COR-L47 (cell line): ENCODE measurements at regions not wholly inside any gene's neighbourhood (a gene's known extent, or its start where the extent isn't known, plus 50 kb on each side); places are given as distances from the start of the nearest gene placed in this dataset.

Experiments
- DNase-seq: peaks from one replicate; lab custom pipeline; 2025; lab: John Stamatoyannopoulos, UW

DNA sequence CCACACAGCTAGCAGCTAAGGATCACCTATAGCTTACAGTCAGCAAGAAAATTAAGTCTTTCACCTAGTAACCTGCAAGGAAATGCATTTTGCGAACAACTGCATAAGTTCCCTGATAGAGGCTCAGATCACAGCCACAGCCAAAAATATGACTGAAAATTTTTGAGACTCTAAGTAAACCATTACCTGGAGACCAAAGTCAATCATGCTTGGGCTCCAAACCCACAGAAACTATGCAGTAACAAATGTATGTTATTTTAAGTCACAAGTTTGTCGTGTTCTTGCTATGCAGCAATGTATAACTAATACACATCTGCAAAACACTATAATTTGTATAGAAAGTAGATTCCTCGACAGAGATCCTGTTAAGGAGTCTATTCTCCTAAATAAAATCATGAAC lies 1025.7 kb upstream of the RAG2 start:
- DNase-seq = no peak

DNA sequence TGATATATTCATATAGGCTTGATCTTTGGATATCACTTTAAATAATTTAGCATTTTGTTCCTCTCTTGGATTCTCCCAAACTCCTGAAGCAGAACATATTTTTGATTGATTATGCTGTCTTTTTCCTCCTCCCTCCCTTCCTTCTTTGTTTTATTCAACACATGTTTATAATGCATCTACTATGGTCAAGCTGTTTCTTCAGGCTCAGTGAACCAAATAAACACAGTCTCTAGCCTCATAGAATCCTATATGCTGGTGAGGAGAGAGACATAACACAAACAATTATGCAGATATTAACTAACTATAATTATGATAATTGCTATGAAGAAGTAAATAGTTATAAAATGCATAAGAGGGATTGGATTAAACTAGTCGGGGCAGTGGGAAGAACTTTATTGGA lies 1023.6 kb upstream of the RAG2 start:
- DNase-seq = no peak

DNA sequence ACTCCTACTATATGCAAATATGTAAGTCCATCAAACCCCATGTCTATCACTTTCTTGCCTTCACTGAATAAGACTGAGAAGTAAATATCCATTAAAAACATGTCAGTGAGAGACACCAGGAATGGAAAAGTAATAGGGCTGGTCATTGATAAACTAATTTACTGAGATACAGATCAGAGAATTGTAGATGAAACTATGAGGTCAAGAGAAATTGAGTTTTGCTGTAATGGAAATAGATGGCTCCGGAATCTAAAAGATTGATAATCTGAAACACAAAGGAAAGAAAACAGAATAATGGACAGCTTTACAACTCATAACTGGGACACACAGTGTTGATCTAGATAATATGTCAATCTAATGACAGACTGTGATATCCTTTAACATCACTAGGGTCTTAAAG lies 1018.3 kb upstream of the RAG2 start:
- no peak for DNase-seq

DNA sequence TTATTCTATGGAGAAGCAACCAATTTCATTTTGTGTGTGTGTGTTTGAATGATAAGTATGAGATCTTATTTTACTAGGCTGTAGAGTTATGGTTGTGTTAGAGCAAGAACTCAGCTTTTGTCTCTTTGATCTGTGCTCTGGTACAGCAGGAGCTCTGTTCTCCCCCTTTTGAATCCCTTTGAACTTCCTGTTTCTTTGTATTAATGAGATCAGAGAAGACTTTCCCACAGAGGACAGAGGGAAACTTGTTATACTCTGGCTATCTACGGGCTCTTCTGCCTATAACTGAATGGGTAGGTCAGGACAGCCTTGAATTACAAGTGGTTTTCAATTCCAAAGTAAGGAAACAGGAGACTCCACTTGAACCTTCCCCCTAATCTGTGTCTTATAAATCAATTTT lies 1015.0 kb upstream of the RAG2 start:
- DNase-seq = no peak

DNA sequence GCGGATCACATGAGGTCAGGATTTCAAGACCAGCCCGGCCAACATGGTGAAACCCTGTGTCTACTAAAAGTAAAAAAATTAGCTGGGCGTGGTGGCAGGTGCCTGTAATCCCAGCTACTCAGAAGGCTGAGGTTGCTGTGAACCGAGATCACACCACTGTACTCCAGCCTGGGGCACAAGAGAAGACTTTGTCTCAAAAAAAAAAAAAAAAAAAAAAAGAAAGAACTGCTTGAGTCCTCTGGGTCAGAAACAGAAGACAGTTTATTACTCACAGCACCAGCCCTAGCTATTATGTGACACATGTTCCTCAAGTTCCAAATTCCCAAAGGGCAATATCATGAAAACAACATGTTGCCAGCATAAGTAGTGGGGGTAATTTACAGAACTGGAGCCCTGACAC lies 1014.1 kb upstream of the RAG2 start:
- DNase-seq = no peak

DNA sequence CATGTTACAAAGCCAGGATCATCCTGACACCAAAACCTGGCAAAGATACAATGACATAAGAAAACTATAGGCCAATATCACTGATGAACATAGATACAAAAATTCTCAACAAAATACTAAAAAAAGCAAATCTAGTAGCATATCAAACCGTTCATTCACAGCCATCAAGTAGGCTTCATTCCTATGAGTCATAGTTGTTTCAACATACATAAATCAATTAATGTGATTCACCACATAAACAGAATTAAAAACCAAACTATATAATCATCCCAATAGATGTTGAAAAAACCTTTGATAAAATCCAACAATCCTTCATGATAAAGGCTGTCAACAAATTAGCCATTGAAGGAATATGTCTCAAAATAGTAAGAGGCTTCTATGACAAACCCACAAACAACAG lies 1007.2 kb upstream of the RAG2 start:
- DNase-seq = no peak

DNA sequence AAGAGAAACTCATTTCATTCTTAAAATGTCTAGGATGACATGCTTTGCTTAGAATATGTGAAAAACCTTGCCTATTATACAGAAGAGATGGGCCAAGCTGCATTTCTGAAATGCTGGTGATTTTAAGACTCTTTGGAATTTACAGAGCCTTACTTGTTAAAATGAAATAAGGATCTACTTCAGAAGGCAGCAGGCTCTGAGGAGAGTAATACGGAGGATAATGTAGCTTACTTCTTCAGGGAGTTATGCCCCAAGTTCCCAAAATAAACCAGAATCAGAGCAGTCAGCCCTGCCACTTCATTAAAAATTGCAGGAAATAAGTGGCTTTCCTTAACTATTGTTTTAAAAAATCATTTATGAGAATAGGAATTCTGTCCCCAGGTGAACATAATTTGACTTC lies 1000.3 kb upstream of the RAG2 start:
- no peak for DNase-seq

DNA sequence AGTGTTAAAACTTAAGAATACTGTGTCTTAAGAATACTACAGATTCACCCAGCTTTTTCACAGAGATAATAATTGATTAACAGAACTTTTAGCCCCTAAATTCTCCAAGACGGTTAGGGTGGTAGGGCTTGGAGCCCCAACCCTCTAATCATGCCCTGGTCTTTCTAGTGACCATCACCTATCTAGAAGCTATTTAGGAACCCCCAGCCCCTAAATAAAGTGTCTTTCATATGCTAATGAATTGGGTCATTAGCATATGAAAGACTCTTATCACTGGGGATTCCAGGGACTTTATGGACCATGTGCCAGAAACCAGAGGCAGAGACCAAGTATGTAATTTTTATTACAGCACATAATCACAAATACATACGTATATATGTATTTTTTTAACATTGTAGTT lies 999.7 kb upstream of the RAG2 start:
- DNase-seq = no peak

DNA sequence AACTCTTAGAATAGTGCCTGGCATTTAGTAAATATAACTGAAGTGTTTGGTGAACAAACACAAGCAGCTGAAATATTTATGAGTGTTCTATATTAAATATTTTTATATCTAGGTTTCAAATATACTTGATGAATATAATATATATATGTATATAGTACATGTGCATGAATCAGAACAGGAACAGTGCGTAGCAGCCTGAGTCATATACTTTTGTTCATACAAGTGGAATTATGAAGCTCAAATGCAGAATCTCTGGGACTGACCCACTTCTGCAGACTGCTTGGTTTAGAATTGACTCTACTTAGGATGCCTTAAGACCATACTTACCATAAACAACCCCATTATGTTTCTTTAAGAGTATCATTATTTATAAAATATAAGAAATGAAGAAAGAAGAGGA lies 997.8 kb upstream of the RAG2 start:
- DNase-seq = no peak

DNA sequence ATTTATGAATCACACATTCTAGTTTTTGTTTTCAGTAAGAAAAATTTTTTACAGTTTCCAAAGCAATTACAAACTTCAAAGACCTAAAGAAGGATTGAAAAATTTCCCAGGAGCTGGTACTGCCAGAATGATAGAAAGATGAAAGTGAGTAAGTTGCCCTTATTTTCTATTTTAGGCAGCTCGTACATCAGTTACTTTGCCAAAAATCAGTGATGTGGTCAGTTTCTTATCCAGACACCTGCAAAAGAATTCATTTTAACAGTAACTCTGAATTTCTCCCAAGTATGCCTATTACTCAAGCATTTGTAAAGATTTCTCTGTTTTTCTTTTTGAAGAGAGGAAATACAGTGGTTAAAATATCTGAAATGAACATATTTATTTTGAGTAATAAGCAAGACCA lies 976.3 kb upstream of the RAG2 start:
- DNase-seq = no peak

DNA sequence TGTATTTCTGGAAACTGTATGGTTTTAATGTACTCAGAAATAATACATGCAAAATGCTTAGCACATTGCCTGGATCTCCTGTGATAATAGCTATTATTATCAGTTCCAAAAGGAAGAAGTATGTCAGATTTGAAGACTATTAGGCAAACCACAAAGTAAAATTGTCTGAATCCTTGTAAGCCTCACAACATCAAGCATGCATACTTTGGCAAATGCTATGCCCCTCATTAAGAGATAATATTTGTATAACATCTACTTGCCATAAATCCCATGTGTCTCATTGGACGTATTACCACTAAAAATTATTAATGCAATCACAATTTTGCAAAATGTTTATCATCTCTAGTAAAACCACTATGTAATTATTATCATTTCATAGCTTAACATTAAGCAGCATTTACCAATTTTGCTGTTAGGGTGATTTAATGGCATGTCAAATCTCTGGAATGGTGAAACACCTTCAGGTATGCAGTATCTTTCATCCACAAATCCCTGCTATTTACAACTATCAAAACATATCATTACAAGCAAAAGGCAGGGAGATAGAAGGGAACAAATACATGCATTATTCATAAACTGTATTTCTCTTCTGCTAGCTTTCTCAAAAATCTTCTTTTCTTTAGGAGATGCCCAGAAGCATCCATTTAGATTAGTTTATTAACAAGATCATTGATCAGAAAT lies 974.6 kb upstream of the RAG2 start:
- DNase-seq = no peak

DNA sequence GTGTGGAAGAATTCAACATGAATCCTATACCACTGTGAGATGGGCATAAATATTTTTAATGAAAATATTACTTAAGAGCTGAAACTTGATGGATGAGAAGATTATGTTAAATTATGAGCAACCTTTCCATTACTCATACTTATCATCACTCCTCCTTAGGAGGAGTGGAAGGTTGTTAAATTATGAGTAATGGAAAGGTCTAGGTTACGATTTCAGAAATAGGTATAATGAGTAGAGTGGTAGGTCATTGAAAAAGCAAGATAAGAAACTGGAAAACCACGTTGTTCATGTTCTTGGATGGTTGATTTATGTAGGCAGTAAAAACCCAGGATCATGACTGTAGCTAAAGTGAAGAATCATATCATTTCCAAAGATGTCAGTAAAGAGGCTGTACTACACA lies 973.2 kb upstream of the RAG2 start:
- DNase-seq = no peak

DNA sequence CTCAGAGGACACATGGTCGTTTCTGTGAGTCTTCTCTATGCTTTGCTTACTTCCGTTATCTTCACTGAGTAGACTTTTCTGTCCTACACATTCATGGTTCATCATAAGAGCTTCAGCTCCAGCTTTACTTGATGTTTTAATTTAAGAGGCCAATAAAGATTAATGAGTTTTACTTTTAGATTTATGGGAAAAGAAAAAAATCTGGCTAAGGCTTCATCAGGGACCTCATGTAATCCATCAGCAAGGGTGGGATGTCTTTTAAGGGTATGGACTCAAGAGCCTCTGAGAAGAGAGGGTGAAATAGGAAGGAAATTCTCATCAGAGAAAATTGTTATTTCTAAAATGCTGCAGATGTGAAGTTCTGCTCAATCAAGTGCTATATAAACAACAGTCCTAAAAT lies 963.0 kb upstream of the RAG2 start:
- no peak for DNase-seq

DNA sequence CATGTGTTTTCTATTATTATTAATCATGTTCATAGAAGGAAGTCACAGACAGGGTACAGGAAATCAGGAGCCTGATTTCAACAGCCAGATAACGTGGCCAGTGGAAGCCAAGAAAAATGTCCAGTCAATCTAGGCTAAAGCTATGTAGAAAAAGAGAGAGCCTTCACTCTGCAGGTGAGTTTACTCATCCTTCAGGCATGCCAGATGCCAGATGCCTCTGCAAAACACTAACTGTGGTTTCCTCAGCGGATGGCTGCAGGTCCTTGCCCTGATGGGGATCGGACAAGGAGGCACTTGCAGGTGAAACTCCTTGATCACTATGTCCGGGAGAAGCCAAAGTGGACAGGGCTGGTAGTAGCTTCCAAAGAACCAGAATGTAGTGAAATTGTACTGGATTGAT lies 962.3 kb upstream of the RAG2 start:
- DNase-seq = no peak

DNA sequence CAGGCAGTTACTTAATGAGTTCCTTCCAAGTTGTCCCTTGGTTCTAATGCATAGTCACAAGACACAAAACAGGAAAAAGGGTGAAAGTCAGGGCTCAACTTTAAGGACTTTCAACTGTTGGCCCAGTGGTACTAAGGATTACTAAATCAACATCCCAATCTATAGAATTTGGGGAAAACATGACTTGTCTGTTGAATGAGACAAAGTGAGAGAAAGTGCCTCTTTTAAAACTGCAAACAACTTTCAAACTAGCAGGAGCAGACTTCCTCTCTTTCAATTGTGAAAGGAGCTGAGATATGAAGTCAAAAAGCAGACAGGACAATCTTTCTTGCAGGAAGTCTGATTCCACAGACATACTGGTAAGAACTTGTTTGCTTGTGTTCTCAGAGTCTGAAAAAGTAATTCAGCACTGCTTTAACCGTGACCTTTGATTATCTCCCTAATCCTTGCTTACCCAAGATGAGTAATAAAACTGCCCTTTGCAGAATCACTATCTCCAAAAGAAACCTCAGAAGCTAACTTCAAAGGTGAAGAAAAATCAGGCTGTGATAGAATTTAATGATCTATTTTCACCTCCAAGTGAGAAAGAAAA lies 960.7 kb upstream of the RAG2 start:
- no peak for DNase-seq

DNA sequence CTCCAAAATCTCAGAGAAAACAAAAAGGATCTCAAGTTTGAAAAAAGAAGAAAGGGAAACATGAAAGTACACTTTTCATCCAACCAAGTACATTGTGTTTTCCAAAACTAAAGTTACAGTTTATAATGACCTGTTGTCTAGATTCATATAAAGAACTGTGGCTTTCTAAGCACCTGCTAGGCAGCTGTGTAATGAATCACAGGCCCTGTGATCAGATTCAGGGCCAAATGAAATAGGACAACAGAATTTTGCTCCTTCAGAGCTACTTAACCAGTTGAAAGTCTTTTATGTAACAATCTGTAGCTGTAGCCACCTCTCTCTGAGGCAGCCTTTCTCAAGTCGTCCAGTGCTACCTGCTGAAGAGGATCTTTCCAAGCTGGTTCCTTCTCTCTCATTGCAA lies 960.0 kb upstream of the RAG2 start:
- no peak for DNase-seq

DNA sequence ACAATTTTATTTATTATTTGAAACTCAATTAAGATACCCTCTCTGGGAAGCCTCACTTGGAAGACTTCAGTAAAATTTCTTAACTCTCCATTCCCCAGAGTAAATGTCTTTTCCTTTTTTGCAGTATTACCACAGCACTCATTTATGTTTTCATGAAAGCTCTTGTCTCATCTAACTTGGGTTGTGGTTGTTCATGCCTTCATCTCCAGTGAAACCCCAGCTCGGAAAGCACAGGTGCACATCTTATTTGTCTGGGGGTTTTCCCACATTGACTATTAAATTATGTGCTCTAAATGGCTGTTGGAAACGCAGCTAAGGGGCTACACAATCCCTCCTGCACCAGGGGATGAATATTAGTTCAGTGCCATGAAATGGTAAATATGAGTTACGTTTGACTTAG lies 954.2 kb upstream of the RAG2 start:
- DNase-seq = no peak

DNA sequence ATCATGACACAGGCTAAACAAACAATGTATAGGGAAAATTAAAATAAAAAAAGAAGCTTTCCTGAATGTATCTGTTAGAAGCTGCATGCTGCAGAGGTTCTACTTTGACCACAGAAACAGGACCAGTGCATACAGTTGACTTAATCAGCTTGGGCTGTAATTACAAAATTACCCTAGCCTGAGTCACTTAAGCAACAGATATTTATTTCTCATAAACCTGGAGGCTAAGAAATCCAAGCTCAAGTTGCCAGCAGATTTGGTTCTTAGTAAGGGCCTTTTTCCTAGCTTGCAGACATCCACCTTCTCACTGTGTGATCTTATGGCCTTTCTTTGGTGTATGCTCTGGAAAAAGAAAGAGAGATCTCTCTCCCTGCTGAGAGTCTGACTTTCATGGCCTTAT lies 946.5 kb upstream of the RAG2 start:
- no peak for DNase-seq

DNA sequence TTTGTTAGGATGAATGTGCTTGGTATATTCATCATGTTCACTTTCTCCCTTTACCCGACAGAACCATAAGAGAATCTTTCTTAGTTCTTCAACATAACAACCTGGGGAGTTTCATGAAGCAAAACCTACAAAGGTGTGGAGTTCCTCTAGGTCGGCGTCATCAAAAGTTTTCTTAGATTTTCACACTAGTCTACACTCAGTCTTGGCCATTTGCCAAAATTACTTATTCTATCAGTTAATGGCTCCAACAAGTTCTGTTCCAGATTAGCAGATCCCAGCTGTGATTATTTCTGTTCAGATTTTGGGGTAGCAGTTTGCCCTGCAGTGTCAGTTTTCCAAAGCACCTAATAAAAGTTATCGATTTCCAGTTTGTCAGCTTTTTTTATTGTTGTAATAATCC lies 935.8 kb upstream of the RAG2 start:
- no peak for DNase-seq

DNA sequence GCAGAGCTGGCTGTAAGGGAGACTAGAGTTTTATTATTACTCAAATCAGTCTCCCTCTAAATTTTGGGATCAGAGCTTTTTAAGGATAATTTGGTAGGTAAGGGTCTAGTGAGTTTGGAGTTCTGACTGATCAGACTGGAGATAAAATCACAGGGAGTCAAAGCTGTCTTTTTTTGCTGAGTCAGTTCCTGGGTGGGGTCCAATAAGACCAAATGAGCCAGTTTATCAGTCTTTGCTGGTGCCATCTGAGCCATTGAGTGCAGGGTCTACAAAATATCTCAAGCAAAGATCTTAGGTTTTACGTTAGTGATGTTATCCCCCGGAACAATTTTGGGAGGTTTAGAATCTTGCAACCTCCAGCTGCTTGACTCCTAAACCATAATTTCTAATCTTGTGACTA lies 935.1 kb upstream of the RAG2 start:
- no peak for DNase-seq

DNA sequence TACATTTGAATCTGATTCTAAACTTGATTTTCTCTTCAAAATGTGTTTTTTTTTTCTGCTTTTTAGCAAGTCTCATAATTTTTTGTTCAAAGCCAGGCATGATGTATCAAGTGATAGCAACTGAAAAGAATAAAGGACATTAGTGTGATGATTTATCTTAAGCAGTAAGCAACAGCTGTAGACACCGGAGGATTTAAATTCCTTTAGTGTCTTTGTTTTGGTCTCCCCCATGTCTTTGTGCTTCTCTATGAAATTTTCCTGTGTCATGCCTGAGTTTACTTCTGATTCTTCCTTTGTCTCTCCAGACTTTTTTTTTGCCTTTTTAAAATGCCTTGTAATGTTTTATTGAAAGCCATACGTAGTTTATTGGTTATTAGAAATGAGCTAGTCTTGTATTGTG lies 934.2 kb upstream of the RAG2 start:
- DNase-seq = no peak

DNA sequence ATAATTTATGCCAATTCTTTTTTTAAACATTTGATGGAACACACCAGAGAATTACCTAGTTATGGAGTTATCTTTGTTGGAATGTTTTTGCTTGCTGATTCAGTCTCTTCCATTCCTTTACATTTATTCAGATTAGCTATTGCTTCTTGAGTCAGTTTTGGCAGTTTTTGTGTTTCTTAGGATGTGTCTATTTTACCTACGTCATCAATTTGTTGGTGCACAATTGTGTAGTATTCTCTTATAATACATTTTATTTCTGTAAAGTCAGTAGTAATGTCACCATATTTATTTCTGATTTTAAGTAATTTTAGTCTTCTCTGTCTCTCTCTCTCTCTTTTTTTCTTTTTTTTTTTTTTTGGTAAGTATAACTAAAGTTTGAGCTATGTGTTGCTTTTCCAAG lies 929.5 kb upstream of the RAG2 start:
- no peak for DNase-seq

DNA sequence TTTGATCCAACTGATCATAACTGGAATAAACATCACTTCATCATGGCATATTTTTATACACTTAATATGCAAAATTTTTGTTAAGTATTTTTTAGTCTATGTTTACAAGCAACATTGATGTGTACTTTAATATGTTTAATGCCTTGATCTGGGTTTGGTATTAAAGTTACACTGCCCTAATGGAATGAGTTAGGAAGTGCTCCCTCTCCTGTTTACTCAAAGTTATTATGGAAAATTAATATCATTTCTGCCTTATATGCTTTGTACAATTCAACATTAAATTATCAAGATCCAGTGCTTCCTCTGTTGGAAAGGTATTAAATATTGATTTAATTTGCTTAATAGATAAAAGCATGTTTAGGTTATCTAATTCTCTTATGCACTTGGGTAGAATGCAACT lies 927.3 kb upstream of the RAG2 start:
- DNase-seq = no peak

DNA sequence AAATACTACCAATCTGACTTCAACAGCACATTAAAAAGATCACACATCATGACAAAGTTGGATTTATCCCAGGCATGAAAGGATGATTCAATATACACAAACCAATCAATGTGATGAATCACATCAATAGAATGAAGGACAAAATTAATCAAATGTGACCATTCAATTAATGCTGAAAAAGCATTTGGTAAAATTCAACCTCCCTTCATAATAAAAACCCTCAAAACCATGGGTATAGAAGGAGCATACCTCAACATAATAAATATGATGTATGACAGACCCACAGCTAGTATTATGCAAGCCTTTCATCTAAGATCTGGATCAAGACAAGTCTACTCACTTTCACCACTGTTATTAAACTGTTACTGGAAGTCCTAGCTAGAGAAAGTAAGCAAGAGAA lies 921.7 kb upstream of the RAG2 start:
- DNase-seq = no peak
